Ascending aorta (tissue), 2 donors: ENCODE measurements at regions not wholly inside any gene's neighbourhood (a gene's known extent, or its start where the extent isn't known, plus 50 kb on each side); places are given as distances from the start of the nearest gene placed in this dataset.

Experiments
- DNase-seq, 2 donors: peaks; one replicate each; pipeline ENCODE4 v3.0.0-alpha.2; 2019; ENCODE audit warnings: low spot score in 2 of 2
- H3K27ac ChIP-seq, 2 donors: fragments of 200-600 bp; sonication (generic); one replicate each; pipeline ENCODE4 v1.5.1; 2016 to 2017; ENCODE audit warnings: mild to moderate bottlenecking in 1 of 2
- H3K27me3 ChIP-seq: fragments of 200-600 bp; sonication (generic); one replicate; pipeline ENCODE4 v1.5.1; 2017
- H3K36me3 ChIP-seq, 2 donors: fragments of 200-600 bp; sonication (generic); one replicate each; pipeline ENCODE4 v1.5.1; 2016
- H3K4me1 ChIP-seq, 2 donors: fragments of 200-600 bp; sonication (generic); one replicate each; pipeline ENCODE4 v1.5.1; 2016 to 2017; ENCODE audit warnings: mild to moderate bottlenecking in 1 of 2
- H3K4me3 ChIP-seq, 2 donors: fragments of 200-600 bp; sonication (generic); one replicate each; pipeline ENCODE4 v1.5.1; 2016 to 2017; ENCODE audit warnings: mild to moderate bottlenecking in 1 of 2
- H3K9me3 ChIP-seq, 2 donors: fragments of 200-600 bp; sonication (generic); one replicate each; pipeline ENCODE4 v1.5.1; 2016
- intact Hi-C: fragments of 100-400 bp; cut with DNase I; formaldehyde crosslinking; loops from one replicate; pipeline ENCODE4 v1.15.1; 2023
- TF ChIP-seq, protein P1 (sequence below), 3 experiments: fragments of 200-600 bp in 2 of 3; fragments of 450-650 bp in 1 of 3; sonication (generic) in 2 of 3; IDR thresholded peaks; one replicate each; pipeline ENCODE4 v1.5.1; 2016 to 2019; ENCODE audit warnings: antibody characterized with exemption in 3 of 3, mild to moderate bottlenecking in 1 of 3, moderate library complexity in 1 of 3

DNA sequence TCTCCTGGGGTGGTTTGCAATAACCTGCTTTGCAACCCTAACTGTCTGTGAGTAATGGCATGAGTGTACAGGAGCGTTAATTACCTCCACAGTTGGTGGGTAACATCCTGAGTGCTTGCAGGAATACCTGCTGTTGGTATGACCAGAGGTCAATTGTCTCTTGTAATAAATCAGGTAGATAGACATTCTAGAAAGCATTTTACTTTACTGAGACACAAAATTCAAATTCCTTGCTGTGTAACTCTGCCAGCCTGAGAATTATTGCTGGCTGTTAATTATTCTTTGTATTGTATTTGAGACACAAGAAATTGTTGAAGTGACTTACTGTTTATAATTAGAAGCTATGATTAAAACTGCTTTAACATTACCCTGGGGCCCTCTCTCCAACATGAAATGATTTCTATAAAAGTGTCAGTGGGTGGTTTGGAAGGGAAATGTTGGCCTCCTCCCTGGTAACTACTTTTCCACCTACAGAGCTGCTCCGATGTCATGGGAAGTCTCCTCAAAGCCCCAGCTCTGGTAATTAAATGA is 150.8 kb upstream of the ADCY2 start:
- TF ChIP-seq, protein P1, sequence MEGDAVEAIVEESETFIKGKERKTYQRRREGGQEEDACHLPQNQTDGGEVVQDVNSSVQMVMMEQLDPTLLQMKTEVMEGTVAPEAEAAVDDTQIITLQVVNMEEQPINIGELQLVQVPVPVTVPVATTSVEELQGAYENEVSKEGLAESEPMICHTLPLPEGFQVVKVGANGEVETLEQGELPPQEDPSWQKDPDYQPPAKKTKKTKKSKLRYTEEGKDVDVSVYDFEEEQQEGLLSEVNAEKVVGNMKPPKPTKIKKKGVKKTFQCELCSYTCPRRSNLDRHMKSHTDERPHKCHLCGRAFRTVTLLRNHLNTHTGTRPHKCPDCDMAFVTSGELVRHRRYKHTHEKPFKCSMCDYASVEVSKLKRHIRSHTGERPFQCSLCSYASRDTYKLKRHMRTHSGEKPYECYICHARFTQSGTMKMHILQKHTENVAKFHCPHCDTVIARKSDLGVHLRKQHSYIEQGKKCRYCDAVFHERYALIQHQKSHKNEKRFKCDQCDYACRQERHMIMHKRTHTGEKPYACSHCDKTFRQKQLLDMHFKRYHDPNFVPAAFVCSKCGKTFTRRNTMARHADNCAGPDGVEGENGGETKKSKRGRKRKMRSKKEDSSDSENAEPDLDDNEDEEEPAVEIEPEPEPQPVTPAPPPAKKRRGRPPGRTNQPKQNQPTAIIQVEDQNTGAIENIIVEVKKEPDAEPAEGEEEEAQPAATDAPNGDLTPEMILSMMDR (IDR thresholded peaks at IDR 0.05): no peak
- Histone ChIP-seq H3K36me3 (no peaks in the 10 kb centered on the region), H3K4me1 (no peaks in the 10 kb centered on the region), H3K27me3 (no peaks in the 10 kb centered on the region), H3K27ac (no peak overlapping the region), H3K9me3 (no peaks in the 10 kb centered on the region), H3K4me3 (no peak overlapping the region)
- intact Hi-C loops: no loop called here
- no peak for DNase-seq

DNA sequence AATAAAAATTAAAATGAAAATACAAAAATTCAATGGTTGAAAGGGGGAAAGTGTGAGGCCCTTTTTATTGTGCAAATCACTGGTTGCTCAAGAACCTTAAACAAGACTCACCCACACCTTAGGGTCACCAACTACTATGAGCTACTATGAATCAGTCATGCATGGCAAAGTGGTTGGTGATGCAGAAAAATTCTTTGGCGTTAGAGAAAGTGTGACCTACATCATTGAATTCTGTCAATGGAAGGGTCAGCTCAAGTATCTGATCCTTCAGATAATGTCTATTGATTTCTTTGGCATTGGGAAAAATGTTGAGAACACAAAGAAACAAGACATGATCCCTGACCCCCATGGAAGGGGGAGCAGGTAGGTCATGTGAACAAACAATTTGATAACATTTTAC is 149.7 kb upstream of the ADCY2 start:
- no peak for DNase-seq
- no peaks in the 10 kb centered on the region for H3K4me1 ChIP-seq
- no peaks in the 10 kb centered on the region for H3K9me3 ChIP-seq
- no peak overlapping the region for H3K27ac ChIP-seq
- intact Hi-C loops: no loop called here
- H3K4me3 ChIP-seq: no peak overlapping the region
- H3K36me3 ChIP-seq: no peaks in the 10 kb centered on the region
- no peaks in the 10 kb centered on the region for H3K27me3 ChIP-seq
- TF ChIP-seq, protein P1 (IDR thresholded peaks at IDR 0.05): no peak

DNA sequence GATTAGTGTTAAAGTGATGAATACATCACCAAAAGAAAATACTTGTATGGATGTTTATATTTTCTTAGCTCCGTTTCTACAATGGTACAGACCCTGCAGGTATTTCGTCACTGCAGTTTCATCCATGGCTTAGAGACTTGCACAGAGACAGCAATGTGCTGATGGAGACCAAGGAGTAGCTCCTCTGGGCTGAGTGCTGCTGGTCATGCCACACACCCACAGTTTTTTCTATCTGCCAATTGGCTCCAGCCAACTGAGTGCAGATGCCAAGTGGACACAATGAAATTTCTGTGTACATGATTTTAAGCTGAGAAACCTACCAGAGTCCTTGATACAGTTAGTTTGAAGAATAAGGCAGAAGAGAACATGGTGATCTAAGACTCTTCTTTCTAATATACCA is 145.9 kb upstream of the ADCY2 start:
- Histone ChIP-seq H3K36me3 (no peaks in the 10 kb centered on the region), H3K4me3 (no peak overlapping the region), H3K4me1 (no peaks in the 10 kb centered on the region), H3K27ac (no peak overlapping the region), H3K9me3 (no peaks in the 10 kb centered on the region), H3K27me3 (no peaks in the 10 kb centered on the region)
- DNase-seq: no peak
- intact Hi-C loops: no loop called here
- TF ChIP-seq, protein P1 (IDR thresholded peaks at IDR 0.05): no peak

DNA sequence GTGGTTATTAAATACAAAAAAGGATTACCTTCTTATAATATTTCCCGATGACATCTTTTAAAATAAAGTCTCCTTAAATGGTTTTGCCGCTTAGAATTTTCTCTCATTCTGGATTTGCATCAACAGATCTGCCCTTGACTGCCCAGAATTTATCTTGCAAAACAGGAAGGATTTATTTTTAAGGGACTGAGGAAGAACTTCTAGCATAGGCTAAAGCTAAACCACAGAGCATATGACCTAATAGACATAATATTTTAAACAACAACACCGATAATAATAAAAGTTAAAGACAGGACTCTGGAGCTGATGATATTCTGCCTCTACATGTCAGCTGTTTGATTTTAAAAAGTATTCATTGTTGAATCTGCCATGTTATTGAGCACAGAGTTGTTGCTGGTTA is 145.3 kb upstream of the ADCY2 start:
- Histone ChIP-seq H3K36me3 (no peaks in the 10 kb centered on the region), H3K4me3 (no peak overlapping the region), H3K4me1 (no peaks in the 10 kb centered on the region), H3K9me3 (no peaks in the 10 kb centered on the region), H3K27me3 (no peaks in the 10 kb centered on the region), H3K27ac (peak overlapping the region in 1 of 2 donors; percentile 22)
- DNase-seq: no peak
- intact Hi-C loops: no loop called here
- TF ChIP-seq, protein P1 (IDR thresholded peaks at IDR 0.05): no peak

DNA sequence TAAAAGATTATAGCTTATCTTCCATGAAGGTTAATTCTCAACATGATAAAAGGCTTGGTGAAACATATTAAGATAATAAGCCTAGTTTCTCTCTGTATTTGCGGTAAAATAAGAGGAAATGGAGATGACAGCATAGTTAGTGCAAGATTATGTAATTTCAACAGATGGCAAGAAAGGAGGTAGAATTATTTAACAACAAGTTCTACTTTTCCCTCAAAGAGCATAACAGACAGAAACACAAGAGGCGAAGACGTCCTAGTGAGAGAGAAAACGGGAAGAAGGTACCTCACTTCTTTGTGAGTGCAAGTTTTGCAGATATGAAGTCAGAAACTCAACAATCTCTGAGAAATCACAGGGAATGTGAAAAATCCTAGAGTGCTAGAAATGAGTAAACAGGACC is 144.8 kb upstream of the ADCY2 start:
- H3K4me3 ChIP-seq: no peak overlapping the region
- H3K27ac ChIP-seq: peak overlapping the region in 1 of 2 donors; percentile 22
- DNase-seq: no peak
- intact Hi-C loops: no loop called here
- TF ChIP-seq, protein P1 (IDR thresholded peaks at IDR 0.05): no peak
- no peaks in the 10 kb centered on the region for H3K27me3 ChIP-seq
- H3K36me3 ChIP-seq: no peaks in the 10 kb centered on the region
- H3K9me3 ChIP-seq: no peaks in the 10 kb centered on the region
- no peaks in the 10 kb centered on the region for H3K4me1 ChIP-seq

DNA sequence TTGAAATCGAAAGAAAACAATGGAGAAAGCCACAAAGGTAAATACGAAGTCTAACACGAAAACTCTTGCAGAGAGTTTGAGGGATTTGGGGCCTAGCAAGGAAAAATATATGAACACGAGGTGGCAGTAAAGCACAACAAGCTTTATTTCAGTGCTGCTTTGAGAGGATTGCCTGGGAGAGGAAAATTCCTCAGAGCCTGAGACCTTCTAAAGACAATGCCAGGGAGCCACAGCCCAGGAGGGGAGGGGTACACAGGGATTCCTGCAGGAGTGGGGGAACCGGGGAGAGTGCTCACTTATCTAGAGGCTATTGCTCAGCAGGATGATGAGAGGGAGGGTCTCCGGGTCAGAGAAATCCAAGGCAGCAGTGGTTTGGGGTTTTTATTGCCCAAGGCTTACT is 134.9 kb upstream of the ADCY2 start:
- intact Hi-C loops: loop anchor here (1.0 to 10.0 kb wide), 3 partner anchors 134 to 494 kb away; partner anchors contain the start of gene ADCY2

More for the DNA sequence above, 134.9 kb upstream of the ADCY2 start:
- DNase-seq: no peak
- TF ChIP-seq, protein P1 (IDR thresholded peaks at IDR 0.05): peak; percentile 29 to 57 (median 33)
- no peak overlapping the region for H3K4me3 ChIP-seq
- H3K9me3 ChIP-seq: no peaks in the 10 kb centered on the region
- no peaks in the 10 kb centered on the region for H3K27me3 ChIP-seq
- no peaks in the 10 kb centered on the region for H3K4me1 ChIP-seq
- no peak overlapping the region for H3K27ac ChIP-seq
- no peaks in the 10 kb centered on the region for H3K36me3 ChIP-seq
